Endothelial cell of umbilical vein (primary cell): ENCODE measurements at regions not wholly inside any gene's neighbourhood (a gene's known extent, or its start where the extent isn't known, plus 50 kb on each side); places are given as distances from the start of the nearest gene placed in this dataset.

Source experiments
- BruUV-seq: library from RNA; stranded (reverse); fragments of 400-500 nt; replicated peaks from 2 replicates; lab custom pipeline; 2021; lab: Mats Ljungman, UMichigan
- CTCF ChIA-PET: fragments of 300-600, 350-600 bp; sonication (Branson Sonifier 250); formaldehyde crosslinking; loops from one replicate; lab custom pipeline; 2021; ENCODE audit warnings: antibody characterized with exemption, inconsistent platforms; lab: Charles Lee
- POLR2A ChIA-PET: fragments of 300-600, 350-600 bp; sonication (Branson Sonifier 250); formaldehyde crosslinking; loops from one replicate; lab custom pipeline; 2021; ENCODE audit warnings: antibody characterized with exemption, inconsistent platforms; lab: Charles Lee
- DNase-seq: peaks from one replicate; pipeline ENCODE4 v3.0.0-alpha.2; 2011; ENCODE audit warnings: low read depth, low spot score
- FAIRE-seq: peaks from 2 replicates; lab custom pipeline; 2011; peaks lifted over from hg19 to GRCh38; lab: Jason Lieb, UNC
- H2AFZ ChIP-seq: 2 replicates; pipeline ENCODE4 v1.6.0; 2012; ENCODE audit warnings: low read depth, low read length, control low read depth, inconsistent platforms
- H3K27ac ChIP-seq: 2 replicates; pipeline ENCODE4 v1.5.1; 2011; ENCODE audit warnings: low read depth, mild to moderate bottlenecking, control low read depth, low read length, moderate library complexity; ENCODE audit not compliant: insufficient read depth
- H3K27me3 ChIP-seq, 2 experiments: 2 replicates each; pipeline versions ENCODE4 v1.6.0 to v1.6.1; 2011; ENCODE audit warnings: low read length in 2 of 2, mixed read lengths in 1 of 2; ENCODE audit not compliant: control insufficient read depth in 2 of 2, insufficient read depth in 2 of 2
- H3K36me3 ChIP-seq, 2 experiments: 2 replicates in 1 of 2; 3 replicates in 1 of 2; pipeline ENCODE4 v1.5.1; 2011; ENCODE audit warnings: low read length in 2 of 2, mild to moderate bottlenecking in 1 of 2, moderate library complexity in 1 of 2; ENCODE audit not compliant: control insufficient read depth in 2 of 2, insufficient read depth in 2 of 2; ENCODE audit errors: extremely low read depth in 1 of 2
- H3K4me1 ChIP-seq: 3 replicates; pipeline ENCODE4 v1.5.1; 2011; ENCODE audit warnings: mild to moderate bottlenecking, low read length; ENCODE audit not compliant: control insufficient read depth, insufficient read depth; ENCODE audit errors: extremely low read depth
- H3K4me2 ChIP-seq: 2 replicates; pipeline ENCODE4 v1.6.1; 2011; ENCODE audit warnings: low read length, control low read depth, mixed read lengths; ENCODE audit not compliant: insufficient read depth
- H3K4me3 ChIP-seq, 3 experiments: fragments of 200-600 bp in 1 of 3; sonication (generic), shearing (Covaris generic) in 1 of 3; replicated peaks in 1 of 3; 2 replicates each; pipeline ENCODE4 v1.5.1; 2011 to 2016; ENCODE audit warnings: control low read depth in 3 of 3, low read length in 3 of 3, mild to moderate bottlenecking in 2 of 3, inconsistent platforms in 1 of 3, low read depth in 1 of 3, moderate library complexity in 1 of 3; ENCODE audit not compliant: insufficient read depth in 1 of 3
- H3K79me2 ChIP-seq: 2 replicates; pipeline ENCODE4 v1.6.0; 2012; ENCODE audit warnings: low read length, inconsistent platforms; ENCODE audit not compliant: control insufficient read depth, insufficient read depth
- H3K9ac ChIP-seq: replicated peaks from 2 replicates; pipeline ENCODE3; 2011; ENCODE audit warnings: low read length, control low read depth; ENCODE audit not compliant: insufficient read depth; ENCODE audit errors: extremely low read depth
- H3K9me1 ChIP-seq: replicated peaks from 3 replicates; pipeline ENCODE4 v1.6.0; 2011; ENCODE audit warnings: mild to moderate bottlenecking, low read length; ENCODE audit not compliant: control insufficient read depth, insufficient read depth; ENCODE audit errors: extremely low read depth
- H3K9me3 ChIP-seq: replicated peaks from 2 replicates; pipeline ENCODE4 v1.5.1; 2012; ENCODE audit warnings: low read length, inconsistent platforms; ENCODE audit not compliant: control insufficient read depth, insufficient read depth
- H4K20me1 ChIP-seq: replicated peaks from 2 replicates; pipeline ENCODE3; 2011; ENCODE audit warnings: mild to moderate bottlenecking, low read length; ENCODE audit not compliant: control insufficient read depth, insufficient read depth; ENCODE audit errors: extremely low read depth
- CTCF ChIP-seq, 2 donors: IDR thresholded peaks; 1 replicate in 1 of 2; 2 replicates in 1 of 2; pipeline ENCODE4 v1.5.1; 2011; ENCODE audit warnings: low read length in 2 of 2, mild to moderate bottlenecking in 2 of 2, moderate library complexity in 2 of 2, control low read depth in 1 of 2, inconsistent platforms in 1 of 2, low read depth in 1 of 2; ENCODE audit not compliant: insufficient read depth in 1 of 2; ENCODE audit errors: extremely low read depth in 1 of 2
- EZH2 ChIP-seq: IDR thresholded peaks from 2 replicates; pipeline ENCODE4 v1.6.1; 2012; ENCODE audit warnings: borderline replicate concordance, low read depth, mild to moderate bottlenecking, moderate library complexity, low read length, inconsistent platforms; ENCODE audit not compliant: severe bottlenecking
- FOS ChIP-seq: IDR thresholded peaks from 2 replicates; pipeline ENCODE4 v1.6.1; 2011; ENCODE audit warnings: mild to moderate bottlenecking, low read length, moderate library complexity, borderline replicate concordance; ENCODE audit not compliant: insufficient read depth
- GATA2 ChIP-seq: IDR thresholded peaks from 2 replicates; pipeline ENCODE4 v1.7.0; 2011; ENCODE audit warnings: low read depth, mild to moderate bottlenecking, moderate library complexity, mixed read lengths, low read length; ENCODE audit not compliant: insufficient read length, insufficient read depth
- JUN ChIP-seq: IDR thresholded peaks from 2 replicates; pipeline ENCODE4 v1.6.1; 2011; ENCODE audit warnings: borderline replicate concordance, low read depth; ENCODE audit not compliant: insufficient read length, insufficient read depth
- MAX ChIP-seq: IDR thresholded peaks from 2 replicates; pipeline ENCODE4 v1.6.1; 2011; ENCODE audit not compliant: insufficient read depth, insufficient read length
- MYC ChIP-seq: IDR thresholded peaks from one replicate; pipeline ENCODE4 v1.6.1; 2011; ENCODE audit warnings: mild to moderate bottlenecking, low read depth, low read length
- POLR2A ChIP-seq: IDR thresholded peaks from 2 replicates; pipeline ENCODE4 v1.6.1; 2012; ENCODE audit warnings: low read depth, mild to moderate bottlenecking, control low read depth, low read length
- POLR2AphosphoS5 ChIP-seq: IDR thresholded peaks from 2 replicates; pipeline ENCODE4 v1.6.1; 2012; ENCODE audit warnings: low read depth, mild to moderate bottlenecking, control low read depth, low read length, moderate library complexity; ENCODE audit not compliant: insufficient read depth
- dilution Hi-C: fragments of 300-500 bp; cut with MboI; formaldehyde crosslinking; loops from one replicate; pipeline ENCODE4 v1.15.0; 2019; ENCODE audit warnings: low sequenced_read_pairs; ENCODE audit not compliant: extremely low pct_ligation_motif_present
- intact Hi-C: fragments of 100-400 bp; cut with micrococcal nuclease; formaldehyde crosslinking; loops from one replicate; pipeline ENCODE4 v1.10.0; 2022

DNA sequence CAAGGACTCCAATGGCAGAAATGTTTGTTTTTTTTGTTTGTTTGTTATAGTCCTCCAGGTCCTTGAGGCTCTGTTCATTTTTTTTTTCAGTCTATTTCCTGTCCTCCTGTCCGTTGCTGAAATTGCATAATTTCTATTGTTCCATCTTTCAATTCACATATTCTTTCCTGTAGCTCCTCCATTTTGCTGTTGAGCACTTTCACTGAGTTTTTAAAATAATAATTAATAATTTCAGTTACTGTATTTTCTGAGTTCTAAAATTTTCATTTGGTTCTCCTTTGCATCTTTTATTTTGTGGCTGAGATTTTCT is 202.3 kb upstream of the AGR3 start:
- Histone ChIP-seq H2AFZ (no peak overlapping the region), H3K4me1 (no peaks in the 10 kb centered on the region), H3K4me3 (no peak overlapping the region), H4K20me1 (no peaks in the 10 kb centered on the region), H3K4me2 (no peak overlapping the region), H3K9me1 (no peaks in the 10 kb centered on the region), H3K79me2 (no peaks in the 10 kb centered on the region), H3K27ac (no peak overlapping the region), H3K9me3 (no peaks in the 10 kb centered on the region), H3K36me3 (no peaks in the 10 kb centered on the region), H3K27me3 (no peaks in the 10 kb centered on the region), H3K9ac (no peak overlapping the region)
- dilution Hi-C loops: no loop called here
- no peak for TF ChIP-seq CTCF (IDR thresholded peaks at IDR 0.05; ENCODE audit: extremely low read depth in 1 of 2, insufficient read depth in 1 of 2, low read depth in 1 of 2, low read length in 2 of 2)
- no peak for TF ChIP-seq FOS
- no peak for TF ChIP-seq JUN
- no peak for TF ChIP-seq EZH2
- no peak for TF ChIP-seq POLR2A
- no peak for TF ChIP-seq MYC
- no peak for TF ChIP-seq POLR2AphosphoS5
- TF ChIP-seq MAX: no peak
- no peak for TF ChIP-seq GATA2
- CTCF ChIA-PET: interaction anchor here (0.9 to 1.0 kb wide), 2 partner anchors 21 to 46 kb away, joined by 3 read pairs; no protein-coding TSS in a partner anchor
- no TSS peak for BruUV-seq
- POLR2A ChIA-PET: no interaction called here
- no peak for DNase-seq
- no peak for FAIRE-seq
- intact Hi-C loops: no loop called here
